ENCODE measurements at regions not wholly inside any gene's neighbourhood (a gene's known extent, or its start where the extent isn't known, plus 50 kb on each side); places are given as distances from the start of the nearest gene placed in this dataset.

GRCh38 chr1:108063703-108064102 lies 98.7 kb upstream of the VAV3 start:
- TF ChIP-seq RBBP5 (IDR thresholded peaks at IDR 0.05; ENCODE audit: borderline replicate concordance, low read depth, low read length) (no peak), SP2 (IDR thresholded peaks at IDR 0.05; ENCODE audit: low read length) (no peak), POLR2A (IDR thresholded peaks at IDR 0.05; ENCODE audit: control extremely low read depth in 1 of 2, low read depth in 2 of 2, low read length in 2 of 2) (no peak), CTCF (IDR thresholded peaks at IDR 0.05; ENCODE audit: control extremely low read depth in 1 of 3, insufficient read depth in 1 of 3, low read depth in 1 of 3, low read length in 3 of 3) (no peak), CEBPB (IDR thresholded peaks at IDR 0.05; ENCODE audit: low read depth, low read length) (no peak), TAF1 (IDR thresholded peaks at IDR 0.05; ENCODE audit: low read depth, low read length) (no peak), HDAC2 (IDR thresholded peaks at IDR 0.05; ENCODE audit: borderline replicate concordance in 1 of 2, low read depth in 2 of 2, low read length in 2 of 2) (no peak), GABPA (IDR thresholded peaks at IDR 0.05; ENCODE audit: borderline replicate concordance, insufficient read depth, low read length) (no peak), SIRT6 (IDR thresholded peaks at IDR 0.05; ENCODE audit: low read length) (no peak), TCF12 (IDR thresholded peaks at IDR 0.05; ENCODE audit: low read depth, low read length) (no peak), POLR2AphosphoS5 (IDR thresholded peaks at IDR 0.05; ENCODE audit: low read depth, low read length) (no peak)
- TF ChIP-seq, protein P1, sequence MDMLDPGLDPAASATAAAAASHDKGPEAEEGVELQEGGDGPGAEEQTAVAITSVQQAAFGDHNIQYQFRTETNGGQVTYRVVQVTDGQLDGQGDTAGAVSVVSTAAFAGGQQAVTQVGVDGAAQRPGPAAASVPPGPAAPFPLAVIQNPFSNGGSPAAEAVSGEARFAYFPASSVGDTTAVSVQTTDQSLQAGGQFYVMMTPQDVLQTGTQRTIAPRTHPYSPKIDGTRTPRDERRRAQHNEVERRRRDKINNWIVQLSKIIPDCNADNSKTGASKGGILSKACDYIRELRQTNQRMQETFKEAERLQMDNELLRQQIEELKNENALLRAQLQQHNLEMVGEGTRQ (IDR thresholded peaks at IDR 0.05; ENCODE audit: low read length) = no peak
